ENCODE measurements at regions not wholly inside any gene's neighbourhood (a gene's known extent, or its start where the extent isn't known, plus 50 kb on each side); places are given as distances from the start of the nearest gene placed in this dataset.

DNA sequence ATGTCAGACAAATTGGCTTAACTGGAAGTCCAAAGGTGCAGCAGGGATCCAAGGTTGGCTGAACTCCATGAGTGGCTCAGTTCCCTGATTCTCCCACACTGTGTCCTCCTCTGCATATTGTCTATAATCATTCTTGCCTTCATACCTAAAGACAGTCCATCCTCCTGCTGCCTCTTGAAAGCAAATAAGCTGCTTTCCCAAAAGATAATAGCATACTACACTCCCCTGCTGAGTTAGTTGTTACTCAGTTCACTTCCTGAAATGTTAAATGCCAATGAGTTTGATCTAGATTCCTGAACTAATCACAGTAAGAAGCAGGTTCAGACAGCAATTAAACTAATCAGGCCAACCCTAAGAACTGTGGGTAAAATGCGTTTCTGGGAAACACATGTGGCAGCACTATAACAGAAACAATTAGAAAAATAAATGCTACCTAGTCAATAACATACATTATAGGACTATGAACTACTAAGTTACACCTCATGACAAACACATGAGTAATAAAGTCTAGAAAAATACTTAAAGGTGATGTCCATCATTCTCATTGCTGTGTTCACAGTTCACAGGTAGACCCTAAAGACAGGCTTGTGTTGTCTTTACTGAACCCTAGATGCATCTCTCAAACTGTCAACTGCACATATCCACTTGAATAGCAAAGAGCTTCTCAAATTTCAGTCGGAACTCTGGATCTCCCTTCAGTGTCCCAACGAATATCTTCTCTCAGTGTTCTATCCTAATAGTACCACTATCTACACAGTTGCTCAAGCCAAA, 50.8 kb upstream of the BOLA1 start:
- no peaks in the 10 kb centered on the region for H3K27me3 ChIP-seq (ENCODE audit: control insufficient read depth in 2 of 2, insufficient read depth in 2 of 2, low read length in 2 of 2)
- H3K4me3 ChIP-seq (replicated peaks in 1 of 3; ENCODE audit: low read depth in 2 of 3, low read length in 3 of 3): peak overlapping the region in 2 of 3 experiments; percentile 74 to 93
- H3K36me3 ChIP-seq (replicated peaks in 1 of 2; ENCODE audit: control insufficient read depth in 1 of 2, insufficient read depth in 2 of 2, low read length in 2 of 2): peaks cover 0 to 15% of the 10 kb centered on the region in 2 donors
- H3K79me2 ChIP-seq (ENCODE audit: insufficient read depth, low read length): peaks cover 67% of the 10 kb centered on the region
- Mint-ChIP-seq H3K4me3 (peak overlapping the region; percentile 79 to 91), H3K27ac (peak overlapping the region in 4 of 7 donors; percentile 27 to 89 (median 64)), H3K27me3 (ENCODE audit: low read depth in 3 of 3) (no peaks in the 10 kb centered on the region), H3K9me3 (no peaks in the 10 kb centered on the region), H3K36me3 (peaks cover 16 to 28% of the 10 kb centered on the region in 2 donors), H3K4me1 (peaks cover 59% of the 10 kb centered on the region)
- H3K9me3 ChIP-seq (replicated peaks in 1 of 2; ENCODE audit: control insufficient read depth in 1 of 2, insufficient read depth in 1 of 2, low read length in 2 of 2): no peaks in the 10 kb centered on the region
- peak overlapping the region; percentile 74 for H3K4me2 ChIP-seq (replicated peaks; ENCODE audit: extremely low read depth, low read length, poor library complexity, severe bottlenecking)
- 43% methylated on average over 2 of the region's 3 CpGs for WGBS (ENCODE audit: insufficient coverage)
- peaks cover 8% of the 10 kb centered on the region for H4K20me1 ChIP-seq (ENCODE audit: insufficient read depth, low read length)
- TF ChIP-seq, protein P1, sequence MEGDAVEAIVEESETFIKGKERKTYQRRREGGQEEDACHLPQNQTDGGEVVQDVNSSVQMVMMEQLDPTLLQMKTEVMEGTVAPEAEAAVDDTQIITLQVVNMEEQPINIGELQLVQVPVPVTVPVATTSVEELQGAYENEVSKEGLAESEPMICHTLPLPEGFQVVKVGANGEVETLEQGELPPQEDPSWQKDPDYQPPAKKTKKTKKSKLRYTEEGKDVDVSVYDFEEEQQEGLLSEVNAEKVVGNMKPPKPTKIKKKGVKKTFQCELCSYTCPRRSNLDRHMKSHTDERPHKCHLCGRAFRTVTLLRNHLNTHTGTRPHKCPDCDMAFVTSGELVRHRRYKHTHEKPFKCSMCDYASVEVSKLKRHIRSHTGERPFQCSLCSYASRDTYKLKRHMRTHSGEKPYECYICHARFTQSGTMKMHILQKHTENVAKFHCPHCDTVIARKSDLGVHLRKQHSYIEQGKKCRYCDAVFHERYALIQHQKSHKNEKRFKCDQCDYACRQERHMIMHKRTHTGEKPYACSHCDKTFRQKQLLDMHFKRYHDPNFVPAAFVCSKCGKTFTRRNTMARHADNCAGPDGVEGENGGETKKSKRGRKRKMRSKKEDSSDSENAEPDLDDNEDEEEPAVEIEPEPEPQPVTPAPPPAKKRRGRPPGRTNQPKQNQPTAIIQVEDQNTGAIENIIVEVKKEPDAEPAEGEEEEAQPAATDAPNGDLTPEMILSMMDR (IDR thresholded peaks at IDR 0.05): no peak
- DNase-seq: no peak
- H3K9ac ChIP-seq (ENCODE audit: insufficient read depth, low read length, poor library complexity, severe bottlenecking): no peak overlapping the region
- peak overlapping the region in 1 of 2 donors; percentile 7 for H3K27ac ChIP-seq (ENCODE audit: low read depth in 1 of 2, low read length in 2 of 2)
- intact Hi-C loops (cut with micrococcal nuclease): no loop called here
- H2AFZ ChIP-seq (ENCODE audit: insufficient read depth, low read depth, low read length, poor library complexity, severe bottlenecking): no peak overlapping the region
- H3K4me1 ChIP-seq (ENCODE audit: control insufficient read depth in 1 of 2, insufficient read depth in 2 of 2, low read length in 2 of 2): peaks cover 47 to 63% of the 10 kb centered on the region in 2 donors

DNA sequence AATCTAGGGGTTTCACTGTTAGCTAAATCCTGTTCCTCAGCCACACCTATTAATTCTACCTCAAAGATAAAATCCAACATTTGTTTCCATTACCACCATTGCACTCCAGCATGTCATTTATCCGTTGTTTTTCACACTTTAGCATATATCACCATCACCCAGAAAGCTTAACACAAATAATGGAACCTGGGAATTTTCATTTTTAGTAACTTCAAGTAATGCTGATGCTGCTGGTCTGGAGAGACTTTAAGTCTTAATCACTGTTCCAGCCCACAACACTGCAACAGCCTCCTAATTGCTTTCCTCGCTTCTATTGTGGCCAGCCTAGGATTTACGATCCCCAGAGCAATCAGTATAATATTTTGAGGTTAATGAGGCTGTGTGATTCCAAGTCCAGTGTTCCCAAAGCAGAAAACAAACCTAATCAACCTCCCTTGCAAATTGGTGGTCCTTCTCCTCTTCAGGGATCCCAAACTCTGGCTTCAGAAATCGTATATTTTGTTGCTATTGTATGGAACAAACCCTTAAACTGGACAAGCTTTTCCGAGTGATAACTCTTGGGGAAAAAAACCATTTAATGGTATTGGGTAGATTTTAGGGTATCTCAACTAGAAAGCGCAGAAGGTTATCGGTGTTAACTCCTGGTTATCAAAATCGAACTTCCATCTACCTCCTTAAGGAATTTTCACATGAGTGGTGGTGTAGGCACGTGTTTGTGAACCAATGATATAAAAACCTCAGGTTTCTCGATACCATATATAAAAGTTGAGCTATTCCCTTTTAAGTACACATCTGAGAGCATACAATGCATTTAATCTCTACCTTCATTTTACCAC, 50.0 kb upstream of the BOLA1 start:
- peak overlapping the region; percentile 34 for H3K9ac ChIP-seq (ENCODE audit: insufficient read depth, low read length, poor library complexity, severe bottlenecking)
- Mint-ChIP-seq H3K4me3 (peak overlapping the region; percentile 79 to 91), H3K27ac (peak overlapping the region in 6 of 7 donors; percentile 56 to 90 (median 78)), H3K27me3 (ENCODE audit: low read depth in 3 of 3) (no peaks in the 10 kb centered on the region), H3K9me3 (no peaks in the 10 kb centered on the region), H3K4me1 (peaks cover 53% of the 10 kb centered on the region), H3K36me3 (peaks cover 16 to 28% of the 10 kb centered on the region in 2 donors)
- H4K20me1 ChIP-seq (ENCODE audit: insufficient read depth, low read length): peaks cover 5% of the 10 kb centered on the region
- peak overlapping the region; percentile 56 to 93 (median 74) for H3K4me3 ChIP-seq (replicated peaks in 1 of 3; ENCODE audit: low read depth in 2 of 3, low read length in 3 of 3)
- WGBS (ENCODE audit: insufficient coverage): no CpG with 5 or more reads among the region's 10 CpGs
- TF ChIP-seq, protein P1 (IDR thresholded peaks at IDR 0.05): no peak
- peaks cover 0 to 15% of the 10 kb centered on the region in 2 donors for H3K36me3 ChIP-seq (replicated peaks in 1 of 2; ENCODE audit: control insufficient read depth in 1 of 2, insufficient read depth in 2 of 2, low read length in 2 of 2)
- H3K79me2 ChIP-seq (ENCODE audit: insufficient read depth, low read length): peaks cover 59% of the 10 kb centered on the region
- no peaks in the 10 kb centered on the region for H3K9me3 ChIP-seq (replicated peaks in 1 of 2; ENCODE audit: control insufficient read depth in 1 of 2, insufficient read depth in 1 of 2, low read length in 2 of 2)
- intact Hi-C loops (cut with micrococcal nuclease): no loop called here
- no peak overlapping the region for H2AFZ ChIP-seq (ENCODE audit: insufficient read depth, low read depth, low read length, poor library complexity, severe bottlenecking)
- peaks cover 40 to 55% of the 10 kb centered on the region in 2 donors for H3K4me1 ChIP-seq (ENCODE audit: control insufficient read depth in 1 of 2, insufficient read depth in 2 of 2, low read length in 2 of 2)
- peak overlapping the region; percentile 74 for H3K4me2 ChIP-seq (replicated peaks; ENCODE audit: extremely low read depth, low read length, poor library complexity, severe bottlenecking)
- no peaks in the 10 kb centered on the region for H3K27me3 ChIP-seq (ENCODE audit: control insufficient read depth in 2 of 2, insufficient read depth in 2 of 2, low read length in 2 of 2)
- DNase-seq: no peak
- H3K27ac ChIP-seq (ENCODE audit: low read depth in 1 of 2, low read length in 2 of 2): peak overlapping the region in 1 of 2 donors; percentile 72

Data from CD14-positive monocyte (primary cell).